GM19372 (cell line): ENCODE measurements at regions not wholly inside any gene's neighbourhood (a gene's known extent, or its start where the extent isn't known, plus 50 kb on each side); places are given as distances from the start of the nearest gene placed in this dataset.

Experiments
- ATAC-seq: cut with Tn5 transposase; IDR thresholded peaks from one replicate; pipeline ENCODE4 v1.9.1; 2021; ENCODE audit warnings: mild to moderate bottlenecking, low read depth, moderate library complexity; ENCODE audit not compliant: unreplicated experiment

GRCh38 chr7:148472406-148472805, 118.2 kb upstream of the C7orf33 start:
- no peak for ATAC-seq

- no peak for ATAC-seq
Measured at GRCh38 chr7:148473703-148474480, 116.7 kb upstream of the C7orf33 start.

GRCh38 chr7:148474481-148475025, 116.0 kb upstream of the C7orf33 start:
- no peak for ATAC-seq

- ATAC-seq = no peak
Measured at GRCh38 chr7:148478551-148478950, 112.0 kb upstream of the C7orf33 start.

GRCh38 chr7:148480479-148481146, 110.0 kb upstream of the C7orf33 start:
- no peak for ATAC-seq

GRCh38 chr7:148481147-148481526, 109.4 kb upstream of the C7orf33 start:
- no peak for ATAC-seq

- no peak for ATAC-seq
Measured at GRCh38 chr7:148481971-148482626, 108.5 kb upstream of the C7orf33 start.

- no peak for ATAC-seq
Measured at GRCh38 chr7:148483515-148484308, 106.9 kb upstream of the C7orf33 start.

GRCh38 chr7:148484486-148484885, 106.1 kb upstream of the C7orf33 start:
- no peak for ATAC-seq

GRCh38 chr7:148485618-148486017, 104.9 kb upstream of the C7orf33 start:
- no peak for ATAC-seq

- ATAC-seq = no peak
Measured at GRCh38 chr7:148486937-148487336, 103.6 kb upstream of the C7orf33 start.

- ATAC-seq = no peak
Measured at GRCh38 chr7:148487912-148488311, 102.7 kb upstream of the C7orf33 start.

- no peak for ATAC-seq
Measured at GRCh38 chr7:148489678-148490077, 100.9 kb upstream of the C7orf33 start.

GRCh38 chr7:148492157-148492860, 98.3 kb upstream of the C7orf33 start:
- no peak for ATAC-seq

GRCh38 chr7:148495605-148496004, 95.0 kb upstream of the C7orf33 start:
- ATAC-seq = no peak

GRCh38 chr7:148500978-148501377, 89.6 kb upstream of the C7orf33 start:
- ATAC-seq = no peak

GRCh38 chr7:148503900-148504487, 86.6 kb upstream of the C7orf33 start:
- ATAC-seq = no peak

GRCh38 chr7:148505645-148506375, 84.8 kb upstream of the C7orf33 start:
- no peak for ATAC-seq

GRCh38 chr7:148507064-148507573, 83.4 kb upstream of the C7orf33 start:
- peak; percentile 94 for ATAC-seq
